HG03565 (cell line): ENCODE measurements at regions not wholly inside any gene's neighbourhood (a gene's known extent, or its start where the extent isn't known, plus 50 kb on each side); places are given as distances from the start of the nearest gene placed in this dataset.

Source experiments
- ATAC-seq: cut with Tn5 transposase; IDR thresholded peaks from one replicate; pipeline ENCODE4 v1.9.1; 2021; ENCODE audit warnings: mild to moderate bottlenecking, moderate library complexity; ENCODE audit not compliant: unreplicated experiment

DNA sequence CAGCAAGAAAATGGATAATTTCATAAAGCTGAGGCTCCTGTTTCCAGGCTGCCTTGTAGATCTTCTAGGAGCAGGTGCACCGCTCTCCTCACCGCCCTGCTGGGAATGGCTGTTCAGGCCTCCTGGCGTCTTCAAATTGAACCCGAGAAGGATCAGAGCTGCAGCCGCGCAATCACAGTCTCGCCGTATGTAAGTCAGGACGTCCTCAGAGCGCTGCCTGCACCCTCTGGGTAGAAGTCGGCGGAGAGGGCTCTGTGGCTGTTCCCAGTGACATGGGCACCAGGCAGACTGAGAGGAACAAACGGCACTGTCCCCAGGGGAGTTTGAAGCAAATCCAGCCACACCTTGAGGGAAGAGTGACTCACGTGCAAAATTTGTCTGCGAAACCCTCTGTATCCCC, 476.9 kb downstream of the TCERG1L start:
- ATAC-seq, result no peak

DNA sequence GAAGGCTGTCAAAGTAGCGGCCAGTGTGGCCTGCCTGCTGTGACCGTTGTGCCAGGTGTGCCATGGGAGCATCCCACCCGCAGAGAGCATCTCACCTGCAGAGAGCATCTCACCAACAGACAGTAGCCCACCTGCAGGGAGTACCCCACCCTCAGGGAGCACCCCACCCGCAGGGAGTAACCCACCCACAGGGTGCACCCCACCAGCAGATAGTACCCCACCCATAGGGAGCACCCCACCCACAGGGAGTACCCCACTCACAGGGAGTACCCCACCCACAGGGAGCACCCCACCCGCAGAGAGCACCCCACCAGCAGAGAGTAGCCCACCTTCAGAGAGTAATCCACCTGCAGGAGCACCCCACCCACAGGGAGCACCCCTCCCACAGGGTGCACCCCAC, 476.5 kb downstream of the TCERG1L start:
- ATAC-seq, result no peak

DNA sequence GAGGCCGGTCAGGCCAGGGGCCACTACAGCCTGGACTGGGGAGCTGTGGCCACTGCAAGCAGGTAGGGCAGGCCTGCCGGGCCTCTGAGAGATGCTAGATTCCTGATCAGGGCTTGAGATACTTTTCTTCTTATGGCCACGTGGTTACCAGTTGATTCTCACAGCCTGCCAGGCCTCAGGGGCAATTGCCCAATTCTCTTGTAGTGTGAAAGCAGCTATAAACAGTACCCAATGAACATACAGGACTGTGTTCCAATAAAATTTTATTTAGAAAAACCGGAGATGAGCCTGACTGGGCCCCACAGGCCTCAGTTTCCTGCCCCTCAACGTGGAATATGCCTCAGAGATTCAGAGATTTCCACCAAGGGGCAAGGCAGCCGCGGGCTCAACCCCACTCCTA, 475.2 kb downstream of the TCERG1L start:
- ATAC-seq, result no peak

DNA sequence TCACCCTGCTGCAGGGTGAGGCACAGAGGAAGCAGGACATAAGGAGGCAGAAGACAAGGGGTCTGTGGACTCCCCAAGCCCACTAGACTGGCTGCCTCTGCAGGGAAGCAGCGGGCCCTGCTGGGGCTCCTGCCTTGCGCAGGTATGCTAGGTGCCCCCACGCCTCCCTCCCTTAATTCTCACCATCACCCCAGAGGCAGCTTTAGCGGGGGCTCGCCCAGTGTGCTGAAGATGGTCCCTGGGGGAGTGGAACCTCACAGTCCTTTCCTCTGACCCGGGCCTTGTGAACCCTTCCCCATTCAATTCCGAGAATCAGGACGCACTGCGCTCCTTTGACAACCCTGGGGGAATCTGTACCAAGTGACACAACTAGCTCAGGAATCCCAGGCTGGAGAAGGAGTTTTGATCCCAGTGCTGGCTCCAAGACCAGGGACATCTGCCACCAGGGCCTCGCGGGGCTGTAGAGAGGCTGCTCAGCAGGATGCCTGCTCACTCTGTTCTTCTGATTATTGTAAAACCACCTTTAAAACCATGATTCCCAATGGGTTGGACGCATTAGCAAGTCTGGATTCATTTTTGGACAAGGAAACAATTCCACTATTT, 468.4 kb downstream of the TCERG1L start:
- no peak for ATAC-seq

DNA sequence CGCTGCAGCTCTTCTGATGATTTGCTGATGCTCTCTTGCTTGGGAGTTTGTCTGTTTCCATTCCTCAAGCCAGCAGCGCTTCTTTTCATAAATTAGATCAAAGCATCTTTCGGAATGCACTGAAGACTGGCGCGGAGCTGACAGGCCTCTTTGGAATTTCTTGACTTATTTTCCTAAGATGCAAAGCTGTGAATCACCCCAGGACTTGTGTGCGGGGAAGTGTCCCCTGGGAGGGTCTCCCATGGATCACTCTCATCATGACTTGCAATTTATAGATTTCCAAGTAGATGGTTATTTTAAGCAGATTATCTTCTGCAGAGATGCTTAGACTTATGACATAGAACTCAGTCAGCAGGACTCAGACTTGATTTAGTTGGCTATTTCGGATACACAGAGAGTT, 467.2 kb downstream of the TCERG1L start:
- no peak for ATAC-seq

DNA sequence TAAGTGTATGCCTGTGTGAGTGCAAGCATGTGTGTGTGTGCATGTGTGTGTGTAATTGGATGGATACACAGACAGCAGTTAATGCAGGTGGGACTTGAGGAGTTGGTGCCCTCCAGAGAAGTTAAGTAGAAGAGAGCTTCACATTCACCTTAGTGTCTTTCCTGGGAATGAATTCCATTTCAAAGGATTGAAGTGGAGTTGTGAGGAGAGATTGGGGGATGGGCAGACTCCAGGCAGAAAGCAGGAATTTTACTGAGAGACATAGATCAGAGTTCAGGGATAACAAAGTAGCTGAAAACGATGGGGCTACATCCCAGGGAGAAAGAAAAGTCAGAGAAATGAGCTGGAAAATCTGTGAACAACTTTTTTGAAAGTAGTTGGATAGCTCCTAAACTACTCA, 464.4 kb downstream of the TCERG1L start:
- ATAC-seq, result no peak

DNA sequence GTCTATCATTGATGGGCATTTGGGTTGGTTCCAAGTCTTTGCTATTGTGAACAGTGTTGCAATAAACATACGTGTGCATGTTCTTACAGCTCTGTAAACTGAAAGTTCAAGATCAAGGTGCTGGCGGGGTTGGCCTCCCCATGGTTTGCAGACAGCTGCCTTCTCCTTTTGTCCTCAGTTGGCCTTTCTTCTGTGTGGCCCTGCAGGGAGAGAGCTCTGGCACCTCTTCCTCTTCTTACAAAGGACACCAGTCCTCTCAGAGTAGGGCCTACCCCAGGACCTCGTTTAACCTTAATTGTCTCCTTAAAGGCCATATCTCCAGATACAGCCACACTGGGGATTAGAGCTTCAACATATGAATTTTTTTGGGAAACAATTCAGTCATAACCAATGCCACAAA, 462.7 kb downstream of the TCERG1L start:
- no peak for ATAC-seq

DNA sequence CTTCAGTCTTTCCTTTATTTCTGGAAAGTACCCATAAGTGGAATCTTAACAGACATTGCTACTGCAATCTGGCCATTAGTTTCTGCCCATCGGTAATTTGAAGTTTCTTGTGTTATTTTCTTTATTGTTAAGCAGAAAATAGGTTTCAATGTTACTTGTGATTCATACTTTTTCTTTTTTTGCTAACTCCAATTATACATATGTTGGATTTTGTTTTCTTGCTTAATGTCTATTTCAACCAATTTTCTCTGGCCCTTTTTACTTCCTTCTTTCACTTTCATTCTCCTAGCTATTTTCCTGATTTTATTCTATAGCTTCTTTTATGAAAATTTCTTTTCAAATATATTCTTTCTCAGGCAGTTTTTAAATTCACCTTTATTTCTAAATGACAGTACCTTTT, 457.4 kb downstream of the TCERG1L start:
- ATAC-seq, result no peak

DNA sequence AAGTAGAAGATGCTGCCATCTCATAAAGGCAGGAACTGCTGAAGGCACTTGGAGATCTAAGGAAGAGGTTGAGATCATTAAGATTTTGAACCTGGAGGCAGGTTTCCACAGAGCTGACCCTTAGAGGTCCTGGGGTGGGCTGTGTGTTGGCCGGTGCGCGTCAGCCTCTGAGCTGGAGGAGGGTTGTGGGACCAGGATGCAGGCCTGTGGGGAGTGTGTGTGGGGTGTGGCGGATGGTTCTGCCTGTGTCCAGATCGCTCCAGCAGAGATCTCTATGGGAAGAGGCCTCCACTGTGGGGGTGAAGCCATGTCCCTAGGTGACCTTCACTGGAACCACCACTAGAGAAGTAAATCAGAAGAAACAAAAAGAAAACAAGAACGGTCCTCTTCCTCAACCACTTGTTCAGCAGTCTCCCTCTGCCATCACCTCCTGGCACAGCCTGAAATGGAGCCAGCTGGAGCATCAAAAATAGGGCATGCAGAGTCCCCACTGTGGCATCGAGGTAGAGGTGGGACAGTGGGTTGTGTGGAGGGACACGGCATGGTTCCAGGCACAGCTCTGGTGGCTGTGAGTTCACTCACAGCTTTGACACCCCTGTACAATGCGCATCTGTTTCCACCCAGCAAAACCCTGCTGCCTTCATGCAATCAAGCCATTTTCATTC, 453.8 kb downstream of the TCERG1L start:
- ATAC-seq, result no peak

DNA sequence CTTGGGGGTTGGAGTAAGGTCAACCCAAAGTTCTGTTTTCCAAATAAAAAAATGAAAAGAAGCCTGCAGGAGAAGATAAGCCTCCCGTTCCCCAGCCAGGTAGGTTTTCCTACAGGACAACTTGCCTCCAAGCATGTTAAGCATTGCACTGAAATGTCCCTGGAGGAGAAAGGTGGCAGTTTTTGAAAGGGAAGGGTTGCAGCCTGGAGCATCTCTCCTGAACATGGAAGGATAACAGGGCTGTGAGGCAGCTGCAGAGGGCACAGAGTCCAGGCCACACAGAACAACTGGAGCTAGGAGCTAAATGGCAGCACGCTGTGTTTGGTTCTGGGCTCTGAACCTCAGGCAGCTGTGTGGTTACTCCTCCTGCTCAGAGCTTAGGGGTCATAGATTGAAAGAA, 452.9 kb downstream of the TCERG1L start:
- no peak for ATAC-seq

DNA sequence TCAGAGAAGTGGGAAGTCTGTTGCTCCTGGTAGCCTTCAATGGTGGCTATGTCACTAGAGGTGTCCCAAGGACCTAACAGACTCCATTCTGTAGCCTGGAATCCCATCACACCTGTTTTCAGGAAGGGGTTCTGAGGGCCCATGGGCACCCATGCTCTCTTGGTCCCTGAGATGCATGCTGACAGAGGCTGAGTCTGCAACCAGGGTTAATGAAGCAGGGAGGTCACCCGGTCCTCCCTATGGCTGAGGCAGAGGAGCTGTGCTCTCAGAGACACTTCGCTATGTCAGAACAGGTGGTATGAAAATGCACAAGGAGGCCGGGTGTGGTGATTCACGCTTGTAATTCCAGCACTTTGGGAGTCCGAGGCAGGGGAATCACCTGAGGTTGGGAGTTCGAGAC, 452.1 kb downstream of the TCERG1L start:
- ATAC-seq, result no peak

DNA sequence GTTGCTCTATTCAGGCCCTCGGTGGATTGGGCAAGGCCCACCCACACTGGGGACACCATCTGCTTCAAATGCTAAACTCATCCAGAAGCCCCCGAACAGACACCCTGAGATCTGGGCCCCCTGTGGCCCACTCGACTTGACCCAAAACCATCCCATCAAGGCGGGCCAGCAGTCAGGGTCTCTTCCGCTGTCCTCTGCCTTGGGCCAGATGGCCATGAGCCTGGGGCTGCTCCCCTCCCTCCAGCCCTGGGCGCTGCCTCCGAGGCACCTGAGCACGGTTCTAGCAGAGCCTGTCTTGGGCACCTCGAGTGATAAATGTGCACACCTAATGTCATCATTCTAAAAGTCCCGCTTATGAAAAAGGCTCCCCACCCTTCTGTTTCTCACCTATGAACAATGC, 449.4 kb downstream of the TCERG1L start:
- no peak for ATAC-seq

DNA sequence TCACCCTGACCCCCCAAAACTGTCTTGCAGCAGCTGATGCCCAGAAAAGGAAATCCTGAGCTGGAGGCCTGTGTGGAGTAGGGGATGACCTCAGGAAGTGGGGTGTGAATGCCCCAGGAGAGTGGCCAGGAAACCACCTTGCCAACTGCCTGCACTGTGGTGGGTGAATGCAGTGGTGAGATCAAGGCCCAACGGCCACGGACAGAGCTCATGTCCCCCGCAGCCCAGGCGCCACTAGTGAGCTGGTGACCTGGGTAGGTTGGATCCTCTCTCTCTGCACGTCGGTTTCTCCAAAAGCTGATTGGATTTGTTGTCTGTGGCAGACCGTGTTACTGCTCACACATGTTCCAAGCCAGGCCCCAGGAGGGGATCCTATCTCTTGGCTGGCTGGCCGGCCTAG, 448.9 kb downstream of the TCERG1L start:
- no peak for ATAC-seq

DNA sequence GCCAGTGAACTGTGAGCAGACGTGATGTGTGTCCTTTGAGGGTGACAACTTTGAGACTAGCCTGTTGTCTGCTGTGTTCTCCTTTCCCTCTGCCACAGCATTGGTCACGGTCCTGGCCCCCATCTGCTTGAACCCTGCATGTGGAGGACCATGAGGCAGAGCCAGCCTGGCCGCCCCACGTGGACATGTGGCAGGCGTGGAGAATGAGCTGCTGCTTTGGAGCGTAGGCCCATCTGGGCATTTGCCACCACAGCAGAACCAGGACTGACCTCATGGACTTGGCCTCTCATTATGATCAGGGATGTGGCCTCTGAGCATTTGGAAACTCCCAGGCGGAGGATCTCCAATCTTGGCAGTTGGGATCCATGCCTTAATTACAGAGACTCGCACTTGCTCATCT, 448.5 kb downstream of the TCERG1L start:
- no peak for ATAC-seq

DNA sequence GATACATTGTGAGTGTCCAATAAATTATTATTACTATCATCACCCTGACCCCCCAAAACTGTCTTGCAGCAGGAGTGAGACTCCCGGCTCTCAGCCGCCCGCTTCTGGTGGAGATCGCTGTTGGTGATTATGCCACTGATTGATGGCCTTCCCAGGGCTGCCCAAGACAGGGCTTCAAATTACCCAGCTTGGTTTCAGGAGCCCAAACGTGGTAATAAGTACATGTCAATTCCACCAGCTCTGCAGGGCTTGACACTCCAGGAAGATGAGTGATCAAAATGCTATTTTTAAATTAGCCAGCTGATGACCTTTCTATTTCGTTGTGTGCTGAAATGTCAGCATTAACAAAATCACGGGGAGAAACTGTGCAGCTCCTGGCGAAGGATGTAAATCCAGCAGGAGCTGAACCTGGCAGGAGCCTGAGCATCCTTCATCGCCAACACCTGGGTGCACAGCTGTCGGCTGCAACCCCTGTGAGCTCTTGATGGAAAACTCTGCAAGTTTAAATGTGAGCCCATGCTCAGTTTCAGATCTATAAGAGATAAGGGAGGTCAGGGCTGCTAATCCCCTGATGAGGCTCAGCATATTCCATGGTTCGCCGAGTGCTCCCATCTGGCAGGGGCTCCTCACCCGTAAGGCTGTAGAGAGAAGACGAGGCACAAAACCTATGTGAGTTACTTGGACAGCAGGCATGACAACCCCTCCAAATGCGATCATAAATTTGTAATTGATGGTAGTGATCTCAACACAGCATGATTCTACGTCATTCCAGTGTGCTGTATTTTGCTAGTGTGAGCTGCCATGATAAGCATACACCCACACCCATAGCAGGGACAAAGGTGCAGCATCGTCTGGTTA, 446.3 kb downstream of the TCERG1L start:
- ATAC-seq, result no peak

DNA sequence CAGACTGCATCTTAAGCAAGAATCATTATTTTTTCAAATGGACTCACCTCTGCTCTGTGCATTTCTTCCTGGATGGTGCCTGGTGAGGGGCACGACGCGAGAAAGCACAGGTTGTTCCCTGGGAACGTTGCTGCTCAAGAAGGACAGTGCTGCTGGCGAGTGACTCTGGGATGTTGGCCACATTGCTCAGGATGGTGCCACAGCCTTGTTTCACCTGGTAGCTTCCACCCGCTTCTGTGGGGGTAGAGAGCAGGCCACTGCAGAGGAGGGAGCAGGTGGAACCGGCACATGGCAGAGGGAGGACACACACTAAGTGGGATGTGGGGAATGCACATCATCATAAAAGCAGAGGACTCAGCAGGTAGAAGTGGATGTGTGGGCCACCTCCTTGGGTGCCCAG, 444.7 kb downstream of the TCERG1L start:
- no peak for ATAC-seq

DNA sequence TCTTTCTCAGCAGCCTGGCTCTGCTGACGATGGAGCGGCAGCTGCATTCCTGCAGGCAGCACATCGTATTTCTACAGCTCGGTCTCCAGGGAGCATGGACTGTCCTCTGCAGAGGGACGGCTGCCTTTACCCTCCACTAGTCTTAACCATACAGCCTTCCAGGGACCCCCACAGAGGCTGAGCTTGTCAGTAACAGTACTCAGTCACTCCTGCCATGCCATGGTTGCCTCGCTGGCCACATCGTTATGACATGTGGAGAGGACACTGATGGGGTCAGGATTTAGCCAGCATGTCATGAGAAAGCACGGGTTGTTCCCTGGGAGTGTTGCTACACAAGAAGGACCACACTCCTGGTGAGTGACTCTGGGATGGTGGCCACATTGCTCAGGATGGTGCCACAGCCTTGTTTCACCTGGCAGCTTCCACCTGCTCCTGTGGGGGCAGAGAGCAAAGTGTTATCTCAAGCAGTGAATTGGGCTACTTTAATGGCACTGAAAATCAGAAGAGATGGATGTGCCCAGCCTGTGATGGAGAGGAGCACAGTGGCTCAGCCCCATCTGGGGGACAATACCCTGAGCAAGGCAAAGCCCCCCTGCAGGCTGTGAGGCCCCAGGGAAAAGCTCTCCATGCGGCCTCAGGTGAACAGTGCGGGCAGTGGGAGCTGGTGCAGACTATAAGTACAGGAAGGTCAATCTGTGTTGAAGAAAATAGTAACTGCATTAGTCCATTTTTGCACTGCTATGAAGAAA, 443.9 kb downstream of the TCERG1L start:
- ATAC-seq, result no peak

DNA sequence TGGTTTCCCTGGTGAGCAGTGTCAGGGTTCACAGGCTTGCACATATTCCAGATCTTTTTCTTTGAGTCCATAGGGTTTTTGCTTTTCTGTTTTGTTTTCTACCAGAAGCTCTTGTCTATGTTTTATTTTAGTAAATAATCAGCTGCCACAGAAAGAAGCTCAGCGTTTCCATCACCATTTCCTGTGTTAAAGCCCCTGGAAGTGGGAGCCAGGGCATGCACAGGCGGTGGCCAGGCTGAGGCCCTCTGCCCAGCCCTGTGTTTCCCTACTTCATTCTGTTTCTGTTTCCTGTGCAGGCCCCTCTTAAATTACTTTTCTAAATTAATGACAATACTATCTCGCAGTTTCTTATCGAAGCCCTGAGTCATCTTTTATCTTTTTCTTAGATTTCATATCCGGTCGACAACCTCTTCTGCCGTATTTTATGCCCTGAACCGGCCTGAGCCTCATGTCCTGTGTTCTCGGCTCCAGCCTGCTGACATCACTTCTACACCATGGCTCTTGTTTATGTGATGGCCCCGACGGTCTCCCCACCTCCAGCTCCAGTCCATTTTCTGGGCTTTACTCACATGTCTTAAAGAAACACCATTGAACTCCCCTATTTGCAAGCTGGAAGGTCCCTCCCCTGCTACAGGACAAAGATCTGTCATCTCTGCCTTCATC, 442.2 kb downstream of the TCERG1L start:
- no peak for ATAC-seq

DNA sequence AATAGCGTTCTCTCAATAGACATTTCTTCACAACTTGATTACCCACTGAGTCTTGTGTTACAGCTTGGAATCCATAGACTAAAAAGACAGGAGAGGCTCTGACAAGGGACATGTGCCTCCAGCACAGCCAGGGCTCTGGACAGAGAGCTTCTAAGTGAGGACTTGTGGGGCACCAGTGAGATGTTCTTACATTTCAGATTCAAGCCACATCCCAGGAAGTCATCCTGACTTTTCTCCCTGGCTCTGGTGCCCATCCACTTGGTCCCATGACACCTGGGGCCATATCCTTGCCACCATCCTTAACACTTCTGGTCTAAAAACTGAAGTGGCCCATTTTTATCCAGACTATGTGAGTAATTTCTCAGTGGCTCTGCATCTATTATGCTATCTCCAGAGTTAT, 440.1 kb downstream of the TCERG1L start:
- no peak for ATAC-seq

DNA sequence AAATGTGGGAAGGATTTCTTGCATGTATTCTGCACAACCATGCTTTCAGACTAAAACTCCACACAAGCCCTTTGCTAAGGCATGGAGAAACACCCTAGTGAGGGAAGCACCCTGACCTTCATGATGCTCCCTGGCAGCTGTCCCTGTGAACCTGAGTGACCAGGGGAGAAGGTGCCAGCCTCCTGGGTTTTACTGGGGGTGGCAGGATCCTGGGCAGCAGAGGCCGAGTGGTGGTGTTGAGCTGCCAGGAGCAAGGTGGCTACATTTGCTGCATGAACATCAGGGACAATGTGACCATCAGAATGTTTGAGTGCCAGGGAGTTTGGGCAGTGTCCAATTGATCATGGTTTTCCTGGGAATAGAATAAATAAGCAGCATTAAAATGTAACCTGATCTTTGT, 437.9 kb downstream of the TCERG1L start:
- ATAC-seq, result no peak

DNA sequence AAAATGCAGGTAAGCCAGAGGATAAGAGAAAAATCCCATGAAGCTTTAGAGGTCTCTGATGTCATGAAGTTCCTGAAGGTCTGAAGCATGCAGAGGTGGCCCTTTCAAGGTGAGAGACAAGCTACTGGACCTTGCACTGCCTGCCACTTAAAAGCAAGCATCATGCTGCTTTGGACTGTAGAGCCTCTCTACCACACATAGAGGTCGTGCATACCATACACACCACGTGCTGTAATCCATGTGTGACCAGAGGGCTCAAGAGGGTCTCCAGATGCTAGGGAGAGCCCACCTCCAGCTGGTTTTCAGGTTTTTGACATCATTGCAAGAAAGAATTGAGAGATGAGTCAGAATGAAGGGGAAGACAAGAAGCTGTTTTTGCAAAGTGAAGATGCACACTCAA, 436.4 kb downstream of the TCERG1L start:
- ATAC-seq, result no peak
